GM21390 (cell line): ENCODE measurements at regions not wholly inside any gene's neighbourhood (a gene's known extent, or its start where the extent isn't known, plus 50 kb on each side); places are given as distances from the start of the nearest gene placed in this dataset.
"Not testable (repeated sequence)": the region's sequence is repeated elsewhere in the genome, so short reads cannot be mapped to it uniquely, and the experiment has no call there.

Experiments
- ATAC-seq: cut with Tn5 transposase; IDR thresholded peaks from one replicate; pipeline ENCODE4 v1.9.1; 2021; ENCODE audit not compliant: unreplicated experiment

DNA sequence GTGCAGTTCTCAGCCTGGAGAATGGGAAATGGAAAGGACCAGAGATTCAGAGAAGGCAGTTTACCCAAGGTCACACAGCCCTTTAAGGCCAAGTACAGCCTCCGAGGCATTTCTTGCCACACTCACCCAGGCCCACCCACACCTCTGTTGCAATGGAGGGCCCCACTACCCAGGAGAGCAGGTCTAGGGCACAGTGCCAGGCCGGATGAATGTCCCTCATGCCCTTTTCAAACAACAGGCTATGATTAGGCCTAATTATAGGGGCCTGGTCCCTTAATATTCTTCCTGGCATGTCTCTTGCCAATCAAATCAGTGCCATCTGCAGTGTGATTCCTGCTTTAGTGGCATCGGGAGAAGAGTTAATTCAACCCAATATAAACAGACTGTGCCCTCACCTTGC is 195.3 kb downstream of the KLRB1 start:
- ATAC-seq = not testable (repeated sequence)

DNA sequence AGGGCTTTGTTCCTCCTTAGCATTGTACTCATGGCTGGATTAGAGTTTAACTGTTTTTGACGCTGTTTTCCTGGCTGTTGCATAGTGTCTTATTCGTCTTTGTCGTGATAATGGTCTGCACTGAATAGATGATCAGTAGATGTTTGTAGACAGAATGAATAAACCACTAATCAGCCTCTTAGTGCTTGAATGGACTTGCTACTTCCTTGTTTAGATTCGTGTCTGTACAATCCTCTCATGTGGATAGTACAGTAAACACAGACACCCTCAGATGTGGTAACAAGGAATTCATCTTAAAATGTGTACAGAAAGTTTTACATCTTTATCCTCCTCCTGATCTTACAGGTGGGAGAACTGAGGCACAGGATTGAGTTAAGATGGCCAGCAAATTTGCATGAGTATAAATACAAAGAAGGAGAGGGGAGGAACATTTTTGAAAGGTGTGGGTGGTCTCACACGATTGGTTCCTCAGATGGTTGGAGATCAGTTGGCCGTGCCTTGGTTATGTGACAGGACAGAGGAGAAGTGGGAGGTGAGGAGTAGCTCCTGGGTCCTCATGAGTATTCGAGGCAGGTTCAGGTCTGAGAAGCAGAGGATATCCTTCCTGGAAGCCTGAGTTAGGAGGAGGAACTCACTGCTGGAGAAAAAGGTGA is 196.0 kb downstream of the KLRB1 start:
- not testable (repeated sequence) for ATAC-seq

- not testable (repeated sequence) for ATAC-seq
Measured at GRCh38 chr12:9407425-9407748, 199.2 kb upstream of the PZP start.

DNA sequence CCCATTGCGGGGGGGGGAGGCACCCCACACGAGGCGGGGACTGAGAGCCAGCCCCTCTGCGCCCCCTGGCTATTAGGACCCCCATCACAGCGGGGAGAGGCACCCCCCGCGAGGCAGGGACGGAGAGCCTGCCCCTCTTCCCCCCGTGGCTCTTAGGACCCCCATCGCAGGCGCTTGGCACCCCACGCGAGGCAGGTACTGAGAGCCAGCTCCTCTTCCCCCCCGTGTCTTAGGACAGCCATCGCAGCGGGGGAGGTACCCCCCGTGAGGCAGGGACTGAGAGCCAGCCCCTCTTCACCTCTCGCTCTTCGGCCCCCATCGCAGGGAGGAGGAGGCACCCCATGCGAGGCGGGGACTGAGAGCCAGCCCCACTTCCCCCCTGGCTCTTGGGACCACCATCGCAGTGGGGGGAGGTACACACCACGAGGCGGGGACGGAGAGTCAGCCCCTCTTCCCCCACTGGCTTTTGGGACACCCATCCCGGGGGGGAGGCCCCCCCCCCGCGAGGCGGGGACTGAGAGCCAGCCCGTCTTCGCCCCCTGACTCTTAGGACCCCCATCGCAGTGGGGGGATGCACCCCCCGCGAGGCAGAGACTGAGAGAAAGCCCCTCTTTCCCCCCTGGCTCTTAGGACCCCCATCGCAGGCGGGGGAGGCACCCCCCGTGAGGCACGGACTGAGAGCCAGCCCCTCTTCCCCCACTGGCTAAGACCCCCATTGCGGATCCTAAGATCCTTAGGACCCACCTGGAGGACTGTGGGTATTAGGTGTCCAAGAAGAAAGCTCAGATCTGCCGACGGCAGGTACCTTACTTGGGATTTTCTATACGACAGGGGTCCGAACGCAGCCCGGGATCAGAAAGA is 198.6 kb upstream of the PZP start:
- no peak for ATAC-seq

DNA sequence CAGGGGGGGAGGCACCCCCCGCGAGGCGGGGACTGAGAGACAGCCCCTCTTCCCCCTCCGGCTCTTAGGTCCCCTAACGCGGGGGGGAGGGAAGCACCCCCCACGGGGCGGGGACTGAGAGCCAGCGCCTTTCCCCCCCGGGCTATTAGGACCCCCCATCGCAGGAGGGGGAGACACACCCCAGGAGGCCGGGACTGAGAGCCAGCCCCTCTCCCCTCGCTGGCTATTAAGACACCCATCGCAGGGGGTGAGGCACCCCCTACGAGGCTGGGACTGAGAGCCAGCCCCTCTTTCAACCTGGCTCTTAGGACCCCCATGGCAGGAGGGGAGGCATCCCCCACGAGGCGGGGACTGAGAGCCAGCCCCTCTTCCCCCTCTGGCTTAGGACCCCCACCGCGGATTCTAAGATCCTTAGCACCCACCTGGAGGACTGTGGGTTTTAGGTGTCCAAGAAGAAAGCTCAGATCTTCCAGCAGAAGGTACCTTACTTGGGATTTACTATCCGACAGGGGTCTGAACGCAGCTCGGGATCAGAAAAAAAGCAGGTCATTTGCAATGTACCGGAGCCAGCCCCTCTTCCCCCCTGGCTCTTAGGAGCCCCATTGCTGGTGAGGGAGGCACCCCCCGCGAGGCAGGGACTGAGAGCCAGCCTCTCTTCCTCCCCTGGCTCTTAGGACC is 197.8 kb upstream of the PZP start:
- ATAC-seq = no peak

- no peak for ATAC-seq
Measured at GRCh38 chr12:9404469-9405260, 196.5 kb upstream of the PZP start.

- ATAC-seq = no peak
Measured at GRCh38 chr12:9404031-9404430, 195.8 kb upstream of the PZP start.

DNA sequence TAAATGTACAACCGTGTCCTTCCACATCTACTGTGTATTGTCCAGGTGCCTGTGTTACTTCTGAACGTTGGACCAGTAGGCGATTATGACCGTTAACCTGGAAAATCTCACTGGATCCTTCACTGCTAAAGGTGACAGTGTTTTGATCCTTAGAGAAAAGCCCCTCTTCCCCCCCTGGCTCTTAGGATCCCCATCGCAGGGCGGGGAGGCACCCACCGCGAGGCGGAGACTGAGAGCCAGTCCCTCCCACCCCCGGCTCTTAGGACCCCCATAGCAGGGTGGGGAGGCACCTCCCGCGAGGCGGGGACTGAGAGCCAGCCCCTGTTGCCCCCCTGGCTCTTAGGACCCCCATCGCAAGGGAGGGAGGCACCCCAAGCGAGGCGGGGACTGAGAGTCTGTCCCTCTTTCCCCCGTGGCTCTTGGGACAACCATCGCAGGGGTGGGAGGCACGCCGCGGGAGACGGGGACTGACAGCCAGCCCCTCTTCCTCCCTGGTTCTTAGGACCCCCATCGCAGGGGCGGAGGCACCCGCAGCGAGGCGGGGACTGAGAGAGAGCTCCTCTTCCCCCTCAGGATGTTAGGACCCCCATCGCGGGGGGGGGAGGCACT is 194.3 kb upstream of the PZP start:
- ATAC-seq = not testable (repeated sequence)

- ATAC-seq = not testable (repeated sequence)
Measured at GRCh38 chr12:9396367-9396766, 188.2 kb upstream of the PZP start.

- not testable (repeated sequence) for ATAC-seq
Measured at GRCh38 chr12:9395220-9395619, 187.0 kb upstream of the PZP start.

GRCh38 chr12:9392842-9393241 is 184.6 kb upstream of the PZP start:
- no peak for ATAC-seq

GRCh38 chr12:9391815-9392214 is 183.6 kb upstream of the PZP start:
- no peak for ATAC-seq

GRCh38 chr12:9390761-9391160 is 182.6 kb upstream of the PZP start:
- ATAC-seq = no peak

DNA sequence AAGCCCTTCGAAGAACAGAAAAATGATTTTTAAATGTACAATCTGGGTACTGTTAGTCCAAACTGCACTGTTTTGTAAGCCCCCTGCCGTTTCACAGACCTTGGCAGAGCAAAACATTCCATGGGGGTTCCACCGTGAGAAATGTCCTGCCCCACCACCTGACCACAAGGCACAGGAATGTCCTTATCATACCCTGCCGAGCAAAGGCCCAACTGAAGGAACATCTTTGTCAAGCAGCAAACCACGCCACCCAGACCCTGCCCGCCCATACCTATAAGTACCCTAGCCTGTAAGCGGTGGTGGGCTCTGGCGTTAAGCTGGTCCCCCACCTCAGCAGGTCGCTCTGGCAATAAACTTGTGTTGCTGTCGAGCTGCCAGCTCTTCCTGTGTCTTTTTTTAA is 181.6 kb upstream of the PZP start:
- ATAC-seq = no peak

GRCh38 chr12:9388379-9388778 is 180.2 kb upstream of the PZP start:
- no peak for ATAC-seq

DNA sequence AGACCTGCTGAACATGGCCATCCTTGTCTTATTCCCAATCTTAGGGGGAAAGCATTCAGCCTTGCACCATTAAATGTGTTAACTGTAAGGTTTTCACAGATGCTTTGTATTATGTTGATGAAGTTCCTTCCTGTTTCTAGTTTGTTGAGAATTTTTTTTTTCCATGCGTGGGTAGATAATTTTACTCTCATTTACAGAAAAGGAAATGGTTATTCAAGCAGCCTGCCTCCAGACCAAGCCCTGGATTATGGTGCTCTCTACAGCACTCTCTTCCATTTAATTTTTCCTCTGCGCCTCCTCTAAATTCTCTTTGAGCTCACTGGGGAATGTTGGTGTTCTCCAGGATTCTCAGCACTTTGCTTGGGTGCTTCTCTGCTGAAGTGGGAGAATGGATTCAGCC is 179.3 kb upstream of the PZP start:
- no peak for ATAC-seq

GRCh38 chr12:9383585-9383984 is 175.4 kb upstream of the PZP start:
- ATAC-seq = no peak

GRCh38 chr12:9381619-9382018 is 173.4 kb upstream of the PZP start:
- no peak for ATAC-seq

DNA sequence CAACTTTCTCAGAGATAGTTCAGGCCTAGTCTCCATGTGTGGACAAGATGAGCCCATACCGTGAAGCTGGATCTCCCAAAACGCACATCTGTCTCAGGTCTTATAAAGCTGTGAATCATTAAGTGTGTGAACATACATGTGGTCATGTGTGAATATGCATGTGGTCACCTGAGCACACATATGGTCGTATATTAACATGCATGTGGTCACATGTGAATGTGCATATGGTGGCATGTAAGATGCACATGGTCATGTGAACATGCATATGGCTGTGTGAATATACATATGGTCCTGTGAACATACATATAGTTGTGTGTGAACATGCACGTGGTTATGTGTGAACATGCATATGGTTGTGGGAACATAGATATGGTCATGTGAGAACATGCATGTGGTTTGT is 172.5 kb upstream of the PZP start:
- ATAC-seq = no peak

GRCh38 chr12:9379023-9379742 is 171.0 kb upstream of the PZP start:
- no peak for ATAC-seq
